GM19467 (cell line): ENCODE measurements at regions not wholly inside any gene's neighbourhood (a gene's known extent, or its start where the extent isn't known, plus 50 kb on each side); places are given as distances from the start of the nearest gene placed in this dataset.
"Not testable (repeated sequence)": the region's sequence is repeated elsewhere in the genome, so short reads cannot be mapped to it uniquely, and the experiment has no call there.

Source experiments
- ATAC-seq: cut with Tn5 transposase; IDR thresholded peaks from one replicate; pipeline ENCODE4 v1.9.1; 2021; ENCODE audit warnings: mild to moderate bottlenecking, moderate library complexity; ENCODE audit not compliant: unreplicated experiment

- not testable (repeated sequence) for ATAC-seq
Measured at GRCh38 chr12:116327992-116328391, 50.5 kb upstream of the MED13L start.

GRCh38 chr12:116331876-116332275 lies 54.4 kb upstream of the MED13L start:
- ATAC-seq: no peak

GRCh38 chr12:116332705-116333380 lies 55.4 kb upstream of the MED13L start:
- ATAC-seq: no peak

GRCh38 chr12:116333402-116333801 lies 55.9 kb upstream of the MED13L start:
- no peak for ATAC-seq

GRCh38 chr12:116336542-116337065 lies 59.1 kb upstream of the MED13L start:
- peak; percentile 80 for ATAC-seq

GRCh38 chr12:116337312-116337711 lies 59.8 kb upstream of the MED13L start:
- ATAC-seq: no peak

- ATAC-seq: no peak
Measured at GRCh38 chr12:116338064-116338846, 60.8 kb upstream of the MED13L start.

- ATAC-seq: no peak
Measured at GRCh38 chr12:116339062-116339461, 61.6 kb upstream of the MED13L start.

- ATAC-seq: no peak
Measured at GRCh38 chr12:116339800-116340371, 62.4 kb upstream of the MED13L start.

GRCh38 chr12:116343331-116343884 lies 65.9 kb upstream of the MED13L start:
- ATAC-seq: no peak

- ATAC-seq: no peak
Measured at GRCh38 chr12:116346222-116346621, 68.7 kb upstream of the MED13L start.

- ATAC-seq: no peak
Measured at GRCh38 chr12:116346741-116347140, 69.2 kb upstream of the MED13L start.

GRCh38 chr12:116347265-116347664 lies 69.8 kb upstream of the MED13L start:
- ATAC-seq: no peak

GRCh38 chr12:116352315-116352835 lies 74.9 kb upstream of the MED13L start:
- no peak for ATAC-seq

GRCh38 chr12:116353958-116354357 lies 76.5 kb upstream of the MED13L start:
- ATAC-seq: no peak

- ATAC-seq: no peak
Measured at GRCh38 chr12:116354534-116354933, 77.0 kb upstream of the MED13L start.

GRCh38 chr12:116354950-116355783 lies 77.7 kb upstream of the MED13L start:
- no peak for ATAC-seq

- ATAC-seq: no peak
Measured at GRCh38 chr12:116358536-116358892, 81.0 kb upstream of the MED13L start.

GRCh38 chr12:116358893-116359761 lies 81.6 kb upstream of the MED13L start:
- peak; percentile 69 for ATAC-seq
